Caki2 (cell line): ENCODE measurements at regions not wholly inside any gene's neighbourhood (a gene's known extent, or its start where the extent isn't known, plus 50 kb on each side); places are given as distances from the start of the nearest gene placed in this dataset.

ENCODE experiments used
- DNase-seq: peaks from one replicate; pipeline ENCODE4 v3.0.0-alpha.2; 2015; ENCODE audit warnings: low read depth
- in situ Hi-C: cut with HindIII; loops from 2 replicates; pipeline ENCODE4 v1.10.0; 2016; ENCODE audit warnings: low sequenced_read_pairs, low pct_unique_long_range_greater_than_20kb, mixed read lengths

DNA sequence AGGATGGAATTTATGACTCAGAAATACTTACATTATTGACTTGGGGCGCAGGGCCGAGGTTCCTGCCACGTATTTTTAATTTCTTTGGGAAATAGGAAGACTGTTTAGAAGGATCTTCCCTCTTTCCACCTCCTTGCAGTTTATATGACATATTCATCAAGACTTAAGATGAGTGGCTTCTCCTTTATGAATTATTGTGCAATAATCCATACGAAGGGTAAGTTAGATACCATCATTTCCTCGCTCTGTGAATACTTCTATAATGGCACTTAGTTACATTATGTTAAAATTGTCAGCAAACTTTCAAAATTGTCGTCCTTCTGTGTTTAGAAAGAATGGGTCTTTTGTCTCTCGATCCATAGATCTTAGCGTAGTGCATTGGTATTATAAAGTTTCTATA, 328.8 kb upstream of the UBE2E3 start:
- no peak for DNase-seq
- in situ Hi-C loops = no loop called here

DNA sequence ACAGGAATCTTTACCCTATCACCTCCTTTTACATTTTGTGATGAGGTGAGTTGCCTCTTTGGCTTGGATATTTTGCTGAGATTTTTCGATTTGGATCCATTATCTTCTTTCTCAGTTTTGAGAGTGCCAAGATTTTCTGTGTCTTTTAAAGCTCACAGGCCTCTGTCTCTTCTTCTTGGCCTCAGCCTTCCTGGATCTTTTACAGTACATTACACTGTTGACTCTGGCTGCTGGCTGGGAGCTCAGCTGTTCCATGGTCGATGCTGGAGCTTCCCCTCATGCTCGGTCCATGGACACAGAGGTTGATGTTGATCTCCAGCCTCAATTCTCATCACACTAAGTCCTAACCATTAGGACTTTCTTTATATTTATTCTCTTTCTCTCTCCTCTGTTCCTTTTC, 332.8 kb upstream of the UBE2E3 start:
- in situ Hi-C loops = no loop called here
- no peak for DNase-seq

DNA sequence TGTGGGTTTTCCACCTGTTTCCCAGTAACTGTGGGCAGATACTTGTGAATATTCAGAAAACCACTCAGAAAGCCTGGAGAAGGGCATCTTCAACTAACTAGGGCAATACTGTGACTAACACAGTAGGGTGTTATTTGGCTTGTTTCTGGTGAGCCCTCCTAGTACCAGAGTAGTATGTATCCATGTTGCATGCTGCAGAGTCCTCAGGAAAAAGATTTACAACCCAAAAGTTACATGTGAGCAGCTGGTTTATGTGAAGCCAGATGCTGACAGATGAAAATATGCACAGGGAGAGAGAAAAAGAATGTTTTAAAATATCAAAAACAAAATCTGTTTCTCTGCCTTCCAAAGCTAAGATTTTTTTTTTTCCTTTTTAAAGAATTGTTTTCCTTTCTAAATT, 333.2 kb upstream of the UBE2E3 start:
- no peak for DNase-seq
- in situ Hi-C loops = no loop called here

DNA sequence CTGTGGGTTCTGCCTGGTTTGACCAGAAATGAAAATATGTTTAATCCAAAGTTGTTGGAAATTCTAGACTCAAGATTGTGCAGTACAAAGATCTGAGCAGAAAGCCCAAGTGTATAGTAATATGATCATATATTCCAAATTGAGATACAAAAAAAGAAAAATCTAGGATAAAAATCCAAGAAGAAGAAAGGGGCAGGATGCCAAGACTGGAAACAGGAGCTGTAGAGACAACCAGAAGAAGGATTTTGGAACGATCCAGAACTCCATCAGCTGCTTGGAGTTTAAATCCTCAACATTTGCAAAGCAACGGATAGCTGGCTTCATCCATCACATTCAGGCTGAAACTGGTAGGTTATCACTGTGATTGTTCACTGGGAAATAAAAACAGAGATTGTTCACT, 333.6 kb upstream of the UBE2E3 start:
- in situ Hi-C loops = no loop called here

DNA sequence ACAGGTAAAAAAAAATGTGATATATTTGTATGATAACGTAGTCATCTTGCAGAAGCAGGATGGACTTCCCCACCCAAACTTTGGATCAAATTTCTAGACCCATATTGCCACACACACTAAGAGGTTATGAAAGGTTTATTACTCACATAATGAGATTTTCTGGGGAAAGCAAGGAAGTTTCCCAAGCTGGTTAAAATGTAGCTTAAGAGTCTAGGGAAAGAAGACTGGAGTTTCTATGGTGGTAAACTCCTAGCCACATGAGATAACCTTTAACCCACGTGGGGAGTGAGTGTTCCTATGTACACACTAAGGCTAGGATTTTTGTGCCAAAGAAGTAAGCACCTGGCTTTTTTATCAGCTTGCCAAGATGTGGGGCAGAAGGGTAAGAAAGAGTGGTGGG, 335.7 kb upstream of the UBE2E3 start:
- DNase-seq = peak; percentile 53

More for the DNA sequence above, 333.6 kb upstream of the UBE2E3 start:
- no peak for DNase-seq

DNA sequence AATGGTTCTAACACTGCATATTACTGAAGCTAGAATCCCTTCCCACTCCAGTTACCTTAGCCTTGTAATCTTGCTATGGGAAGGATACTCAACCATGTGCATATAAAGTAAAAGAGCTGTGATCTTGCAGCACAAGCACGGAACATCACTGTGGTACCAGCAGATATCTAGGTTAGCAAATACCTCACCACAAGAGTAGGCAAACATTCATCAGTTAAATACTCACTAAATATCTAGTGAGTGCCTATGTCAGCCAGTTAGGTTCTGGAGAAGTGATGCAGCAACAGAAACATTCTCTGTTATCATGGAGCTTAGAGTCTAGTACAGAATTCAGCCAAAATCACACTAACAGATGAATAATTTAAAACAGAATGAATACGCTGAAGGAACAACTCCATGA, 349.6 kb upstream of the UBE2E3 start:
- in situ Hi-C loops = no loop called here
- DNase-seq = no peak

More for the DNA sequence above, 335.7 kb upstream of the UBE2E3 start:
- in situ Hi-C loops = no loop called here

DNA sequence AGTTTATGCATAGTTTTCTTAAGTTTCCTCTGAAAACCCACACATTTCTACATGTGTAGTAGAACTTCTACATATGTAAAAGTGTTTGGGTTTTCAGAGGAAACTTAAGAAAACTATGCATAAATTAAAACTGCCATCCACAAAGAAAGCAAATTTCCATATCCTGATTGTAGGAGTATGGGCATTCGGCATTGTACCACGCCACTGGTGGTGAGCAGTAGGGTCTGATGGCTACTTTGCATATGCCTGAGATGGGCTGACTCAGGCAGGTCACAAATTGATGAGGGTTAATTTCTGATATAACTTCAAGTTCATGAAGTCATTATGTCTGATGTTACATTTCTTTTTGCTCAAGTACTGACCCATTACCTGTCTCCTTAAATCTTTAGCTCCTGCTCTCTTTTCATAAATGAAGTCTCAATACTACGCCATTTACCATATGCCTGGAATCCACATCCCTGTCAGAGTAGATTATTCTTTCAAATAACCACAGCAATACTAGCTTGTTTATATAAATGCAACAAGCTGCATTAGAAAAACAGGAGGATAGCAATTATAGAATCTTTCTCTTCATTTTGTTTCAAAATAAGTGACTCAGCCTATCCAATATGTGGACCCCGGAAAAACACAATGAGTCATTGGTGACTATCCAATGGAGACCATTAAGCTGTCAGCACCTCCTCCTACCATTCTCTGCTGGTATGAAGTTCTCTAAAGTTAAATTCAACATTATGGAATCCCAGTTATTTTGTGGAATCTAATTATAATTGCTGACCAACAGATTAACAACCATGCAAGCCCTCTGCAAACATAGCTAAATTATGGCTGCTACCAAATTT, 355.2 kb upstream of the UBE2E3 start:
- peak; percentile 53 for DNase-seq
- in situ Hi-C loops = no loop called here

DNA sequence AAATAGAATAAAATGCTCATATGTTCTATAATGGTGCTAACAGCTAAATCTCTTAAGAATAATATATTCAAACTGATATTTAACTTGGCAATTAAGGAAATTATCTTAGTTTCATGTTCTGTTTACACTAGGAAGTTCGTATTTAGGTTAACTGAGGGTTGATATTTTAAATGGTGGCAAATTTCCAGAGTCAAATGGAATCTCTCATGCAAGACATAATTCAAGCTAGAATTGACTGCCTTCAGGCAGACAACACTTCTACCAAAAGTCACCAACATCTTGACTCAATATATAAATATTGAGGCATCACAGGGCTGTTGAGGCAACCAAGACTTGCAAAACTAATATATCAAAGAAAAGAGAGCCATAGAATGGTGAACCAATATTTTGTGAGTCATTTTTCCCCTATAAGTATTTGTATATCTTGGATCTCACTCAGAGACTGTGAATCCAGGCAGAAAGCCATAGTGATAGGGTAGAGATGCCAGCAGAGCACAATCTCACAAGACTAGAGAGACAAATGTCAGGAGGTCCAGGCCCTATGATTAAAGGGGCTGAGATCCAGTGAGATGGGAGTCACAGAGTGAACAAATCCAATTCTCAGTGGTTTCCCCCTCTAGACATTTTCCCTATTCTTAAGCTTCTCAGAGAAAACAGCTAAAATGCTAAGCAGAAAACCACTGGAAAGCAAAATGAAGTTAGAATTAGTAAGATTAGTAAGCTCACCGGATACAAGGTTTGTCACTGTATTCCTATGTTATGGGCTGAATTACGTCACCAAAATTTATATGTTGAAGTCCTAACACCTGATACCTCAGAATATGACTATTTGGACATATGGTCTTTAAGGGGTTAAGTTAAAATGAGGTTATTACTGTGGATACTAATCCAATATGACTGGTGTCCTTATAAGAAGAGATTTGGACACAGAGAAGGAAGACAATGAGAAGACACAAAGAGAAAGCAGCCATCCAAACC, 358.2 kb upstream of the UBE2E3 start:
- in situ Hi-C loops = no loop called here
- peak; percentile 89 for DNase-seq

DNA sequence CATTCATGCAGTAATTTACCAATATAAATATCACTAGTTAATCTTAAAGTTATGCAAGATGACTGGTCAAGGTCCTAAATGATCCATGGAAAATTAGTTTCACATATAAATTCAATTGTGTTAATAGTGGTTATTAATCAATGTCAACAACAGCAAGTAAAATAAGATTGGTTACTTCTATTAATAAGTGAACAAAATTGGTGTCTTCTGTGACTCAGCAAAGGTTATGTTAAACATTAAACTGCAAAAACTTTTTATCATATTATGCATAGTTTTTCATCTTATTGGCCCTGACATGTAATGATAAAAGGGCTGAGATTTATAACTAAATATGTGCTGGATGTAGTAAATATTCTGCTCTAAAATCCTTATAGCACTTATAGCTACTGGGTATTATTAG, 359.0 kb upstream of the UBE2E3 start:
- in situ Hi-C loops = no loop called here
- peak; percentile 63 for DNase-seq

DNA sequence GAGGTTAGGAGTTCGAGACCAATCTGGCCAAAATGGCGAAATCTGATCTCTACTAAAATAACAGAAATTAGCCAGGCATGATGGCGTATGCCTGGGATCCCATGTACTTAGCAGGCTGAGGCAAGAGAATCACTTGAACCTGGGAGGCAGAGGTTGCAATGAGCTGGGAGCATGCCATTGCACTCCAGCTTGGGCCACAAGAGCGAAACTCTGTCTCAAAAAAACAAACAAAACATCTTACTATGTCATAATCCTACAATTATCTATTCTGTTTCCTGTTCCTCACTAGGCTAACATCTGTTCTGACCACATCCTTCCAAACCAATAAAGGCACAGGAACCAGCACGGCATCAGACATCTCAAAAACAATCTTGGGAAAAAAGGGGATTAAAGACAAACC, 361.8 kb upstream of the UBE2E3 start:
- in situ Hi-C loops = no loop called here
- DNase-seq = no peak

DNA sequence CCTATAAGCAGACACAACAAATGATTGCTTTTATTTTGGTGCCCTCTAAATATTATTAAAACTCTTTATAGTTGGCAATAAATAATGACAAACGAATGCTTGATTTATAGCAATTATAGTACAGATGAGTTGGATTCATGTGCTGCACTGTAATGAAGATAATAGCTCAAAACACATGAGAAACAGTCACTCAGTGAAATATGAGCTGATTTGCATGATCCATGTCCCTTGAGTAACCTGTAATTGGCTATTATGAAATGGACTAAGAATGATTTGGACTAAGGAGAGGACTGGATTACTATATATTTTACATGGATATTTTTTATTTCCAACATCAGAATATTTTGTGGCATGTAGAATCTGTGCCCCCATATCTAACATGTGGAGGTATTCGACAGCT, 365.6 kb upstream of the UBE2E3 start:
- DNase-seq = no peak
- in situ Hi-C loops = no loop called here

DNA sequence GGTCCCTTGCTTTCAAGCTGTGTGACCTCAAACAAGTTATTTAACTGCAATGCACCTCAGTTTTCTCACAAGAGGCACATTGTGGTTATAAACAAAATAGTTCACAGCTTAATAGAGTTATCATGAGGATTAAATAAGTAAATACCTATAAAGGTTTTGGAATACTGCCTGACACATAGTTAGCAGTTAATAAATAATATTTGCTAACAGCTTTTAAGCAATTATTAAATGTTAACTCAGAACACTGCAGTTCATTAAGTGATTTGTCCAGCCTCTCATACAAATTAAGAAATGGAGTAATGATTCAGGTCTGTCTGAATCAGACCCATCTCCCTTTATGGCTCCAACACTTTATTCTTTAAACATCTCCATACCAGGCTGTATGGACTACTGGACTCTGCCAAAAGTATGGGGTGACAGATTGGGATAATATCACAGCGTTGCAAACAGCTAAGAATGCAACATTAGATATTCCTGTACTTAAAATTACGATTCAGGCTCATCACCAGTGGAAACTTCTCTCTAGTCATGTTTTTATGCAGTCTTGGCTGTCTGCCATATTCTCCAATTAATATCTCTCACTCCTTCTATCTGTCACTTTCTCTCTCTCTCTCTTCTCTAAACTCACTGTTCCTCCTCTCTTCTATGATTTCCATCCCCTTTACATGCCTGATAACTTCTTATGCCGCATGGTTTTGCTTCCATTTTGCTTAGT, 370.6 kb upstream of the UBE2E3 start:
- DNase-seq = no peak
- in situ Hi-C loops = no loop called here

DNA sequence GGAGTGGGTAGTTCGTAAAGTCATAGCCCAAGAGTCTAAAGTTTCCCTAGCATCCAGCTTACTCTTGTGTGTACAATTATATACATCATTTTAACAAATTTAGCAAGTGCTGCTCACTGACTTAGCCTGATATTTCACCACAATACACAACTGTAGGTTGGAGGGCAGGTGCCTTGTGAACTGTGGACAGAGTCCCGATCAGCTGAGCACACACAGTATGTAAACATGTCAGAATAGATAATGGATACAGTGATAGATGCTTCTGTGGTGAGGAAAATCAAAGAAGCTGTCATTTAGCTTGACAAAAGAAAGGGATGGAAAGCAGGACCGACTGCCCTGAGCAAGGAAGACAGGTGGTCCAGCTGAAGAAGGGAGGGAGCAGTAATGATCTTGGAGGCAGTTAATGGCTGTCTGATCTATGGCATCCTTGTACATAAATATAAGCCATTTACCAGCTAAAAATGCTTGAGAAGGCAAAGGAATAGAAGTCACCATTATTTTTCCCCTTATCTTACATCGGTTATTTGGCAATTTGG, 372.8 kb upstream of the UBE2E3 start:
- in situ Hi-C loops = no loop called here
- DNase-seq = no peak

DNA sequence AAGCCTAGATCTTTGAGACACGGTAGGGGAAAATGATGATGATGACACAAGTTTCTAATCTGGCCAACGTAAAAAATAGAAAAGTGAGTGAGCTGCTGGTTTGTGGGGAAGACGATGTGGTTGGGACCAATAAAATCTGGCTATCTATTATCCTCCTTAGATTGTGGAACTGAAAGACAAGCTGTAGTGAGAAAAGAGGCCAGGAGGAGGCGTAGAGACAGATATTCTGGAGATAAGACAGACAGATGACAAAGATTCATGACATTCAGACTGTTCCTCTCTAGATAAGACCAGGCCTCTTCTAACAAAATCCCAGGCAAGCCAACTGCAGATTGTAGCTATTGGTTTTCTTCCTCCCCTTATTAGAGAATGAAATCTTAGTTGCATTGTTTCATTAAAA, 376.3 kb upstream of the UBE2E3 start:
- in situ Hi-C loops = no loop called here
- no peak for DNase-seq

DNA sequence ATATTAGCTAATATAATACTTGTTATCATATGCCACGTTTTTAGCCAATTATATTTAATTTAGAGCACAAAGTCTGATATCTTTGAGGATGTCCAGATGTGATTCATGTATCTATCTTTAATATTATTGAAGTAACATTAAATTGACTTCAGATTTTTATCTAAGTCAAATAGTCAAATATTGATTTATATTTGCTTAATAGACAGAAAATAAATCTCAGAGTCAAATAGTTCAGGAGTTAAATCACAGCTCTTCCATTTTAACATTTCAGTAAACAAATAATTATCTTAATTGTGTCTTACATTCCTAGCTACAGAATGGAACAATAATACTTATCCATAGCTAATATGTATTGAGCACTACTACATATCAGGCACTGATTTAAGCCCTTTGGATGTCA, 379.4 kb upstream of the UBE2E3 start:
- DNase-seq = no peak
- in situ Hi-C loops = no loop called here

DNA sequence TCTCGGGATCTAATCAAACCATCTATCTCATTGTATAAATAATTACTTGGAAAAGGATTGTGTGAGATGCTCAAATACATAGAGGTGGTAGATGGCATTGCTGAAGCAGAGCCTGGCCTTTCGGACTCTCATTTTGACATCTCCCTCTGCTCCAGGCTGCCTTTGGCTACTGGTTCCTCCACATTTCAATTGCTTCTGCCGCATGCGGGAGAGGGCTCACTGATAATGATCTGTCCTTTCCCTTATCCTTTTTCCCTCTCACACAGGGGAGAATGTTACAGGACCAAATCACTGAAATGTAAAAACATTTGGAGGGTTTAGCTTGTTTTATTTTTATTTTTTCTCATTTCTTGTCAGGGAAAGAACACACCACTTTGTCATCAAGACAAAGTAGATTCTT, 380.6 kb upstream of the UBE2E3 start:
- no peak for DNase-seq
- in situ Hi-C loops = no loop called here

DNA sequence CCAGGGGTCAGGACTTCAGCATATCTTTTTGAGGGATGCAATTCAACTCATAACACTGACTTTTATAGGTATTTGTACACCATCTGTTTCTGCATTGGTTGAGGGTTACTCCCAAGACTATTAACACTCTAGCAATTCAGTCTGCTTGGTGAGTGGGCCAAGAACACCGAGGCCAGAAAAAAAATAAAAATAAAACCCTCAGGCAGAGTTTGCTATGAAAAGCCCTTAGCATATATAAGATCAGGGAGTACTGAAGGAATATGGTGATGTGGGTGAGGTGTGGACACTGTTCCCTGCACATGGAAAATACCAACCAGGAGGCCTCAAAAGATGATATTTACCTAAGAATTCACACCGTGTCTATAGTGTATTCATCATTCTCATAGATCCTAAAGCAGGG, 383.2 kb upstream of the UBE2E3 start:
- in situ Hi-C loops = no loop called here

DNA sequence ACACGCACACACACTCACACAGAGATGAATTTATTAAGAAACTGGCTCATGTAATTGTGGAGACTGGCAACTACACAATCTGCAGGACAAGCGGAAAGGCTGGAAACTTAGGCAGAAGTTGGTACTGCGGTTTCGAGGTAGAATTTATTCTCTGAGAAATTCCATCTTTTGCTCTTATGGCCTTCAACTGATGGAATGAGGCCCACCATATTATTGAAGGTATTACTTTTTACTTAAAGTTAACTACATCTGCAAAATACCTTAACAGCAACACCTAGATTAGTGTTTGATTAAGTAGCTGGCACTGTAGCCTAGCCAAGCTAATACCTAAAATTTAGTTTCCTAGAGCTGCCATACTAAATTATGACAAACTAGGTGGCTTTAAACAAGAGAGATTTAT, 384.0 kb upstream of the UBE2E3 start:
- in situ Hi-C loops = no loop called here

More for the DNA sequence above, 383.2 kb upstream of the UBE2E3 start:
- DNase-seq = no peak

More for the DNA sequence above, 384.0 kb upstream of the UBE2E3 start:
- DNase-seq = no peak
